Mammary epithelial cell (primary cell): ENCODE measurements at regions not wholly inside any gene's neighbourhood (a gene's known extent, or its start where the extent isn't known, plus 50 kb on each side); places are given as distances from the start of the nearest gene placed in this dataset.

ENCODE experiments used
- EZH2 ChIP-seq: IDR thresholded peaks from 2 replicates; pipeline ENCODE4 v1.6.1; 2012; ENCODE audit warnings: low read length, inconsistent platforms, borderline replicate concordance
- TF ChIP-seq, protein P1 (sequence below), 2 donors: IDR thresholded peaks in 1 of 2; conservative IDR thresholded peaks in 1 of 2; 2 replicates each; pipeline ENCODE4 v1.5.1; 2011 to 2012; ENCODE audit warnings: inconsistent platforms in 2 of 2, low read length in 2 of 2, mild to moderate bottlenecking in 2 of 2, control low read depth in 1 of 2, low read depth in 1 of 2; ENCODE audit not compliant: insufficient read depth in 1 of 2; ENCODE audit errors: extremely low read depth in 1 of 2

DNA sequence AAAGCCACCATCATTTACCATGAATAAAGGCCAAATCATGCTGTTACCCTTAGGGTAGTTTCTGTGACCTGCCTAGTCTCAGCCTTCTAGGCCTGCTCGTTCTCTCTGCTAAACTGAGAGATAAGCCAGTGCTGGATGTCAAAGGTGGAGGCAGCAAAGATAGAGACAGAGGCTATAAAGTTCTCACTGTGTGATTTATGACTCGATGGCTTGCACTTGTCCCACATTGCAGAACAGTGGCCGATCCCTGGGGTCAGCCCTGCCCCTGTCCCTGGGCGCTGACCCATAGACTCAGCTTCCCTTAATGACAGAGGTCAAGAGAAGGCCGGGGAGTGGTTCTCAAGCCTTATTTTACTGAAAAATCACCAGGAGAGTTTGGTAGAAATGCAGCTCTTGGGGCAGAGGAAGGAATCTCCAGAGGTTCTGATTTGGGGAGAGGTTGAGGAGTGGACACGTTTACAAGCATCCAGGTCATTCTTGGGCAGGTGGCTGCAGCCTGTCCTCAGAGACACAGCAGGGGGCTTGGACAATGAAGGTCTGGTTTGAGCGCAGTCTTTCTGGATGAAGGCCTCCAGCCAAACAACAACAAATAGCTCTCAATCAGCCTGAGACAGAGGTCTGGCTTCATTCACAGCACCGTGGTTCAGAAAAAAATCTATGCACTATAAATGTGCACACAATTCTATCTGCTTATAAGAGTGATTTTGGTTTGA, 143.5 kb downstream of the ACKR3 start:
- TF ChIP-seq, protein P1, sequence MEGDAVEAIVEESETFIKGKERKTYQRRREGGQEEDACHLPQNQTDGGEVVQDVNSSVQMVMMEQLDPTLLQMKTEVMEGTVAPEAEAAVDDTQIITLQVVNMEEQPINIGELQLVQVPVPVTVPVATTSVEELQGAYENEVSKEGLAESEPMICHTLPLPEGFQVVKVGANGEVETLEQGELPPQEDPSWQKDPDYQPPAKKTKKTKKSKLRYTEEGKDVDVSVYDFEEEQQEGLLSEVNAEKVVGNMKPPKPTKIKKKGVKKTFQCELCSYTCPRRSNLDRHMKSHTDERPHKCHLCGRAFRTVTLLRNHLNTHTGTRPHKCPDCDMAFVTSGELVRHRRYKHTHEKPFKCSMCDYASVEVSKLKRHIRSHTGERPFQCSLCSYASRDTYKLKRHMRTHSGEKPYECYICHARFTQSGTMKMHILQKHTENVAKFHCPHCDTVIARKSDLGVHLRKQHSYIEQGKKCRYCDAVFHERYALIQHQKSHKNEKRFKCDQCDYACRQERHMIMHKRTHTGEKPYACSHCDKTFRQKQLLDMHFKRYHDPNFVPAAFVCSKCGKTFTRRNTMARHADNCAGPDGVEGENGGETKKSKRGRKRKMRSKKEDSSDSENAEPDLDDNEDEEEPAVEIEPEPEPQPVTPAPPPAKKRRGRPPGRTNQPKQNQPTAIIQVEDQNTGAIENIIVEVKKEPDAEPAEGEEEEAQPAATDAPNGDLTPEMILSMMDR (conservative IDR thresholded peaks at IDR 0.05 in 1 of 2, IDR thresholded peaks at IDR 0.05 in 1 of 2; ENCODE audit: extremely low read depth in 1 of 2, insufficient read depth in 1 of 2, low read depth in 1 of 2, low read length in 2 of 2), result no peak
- TF ChIP-seq EZH2, result no peak
